Endothelial cell (in vitro differentiated cells): ENCODE measurements at regions not wholly inside any gene's neighbourhood (a gene's known extent, or its start where the extent isn't known, plus 50 kb on each side); places are given as distances from the start of the nearest gene placed in this dataset.

Experiments used
- DNase-seq: peaks from one replicate; pipeline ENCODE4 v3.0.0; 2021; ENCODE audit warnings: low spot score
- H3K27ac Mint-ChIP-seq: one replicate; pipeline ENCODE4 v1.8.0; 2021; ENCODE audit warnings: mixed read lengths, inconsistent platforms; ENCODE audit not compliant: unreplicated experiment
- H3K27me3 Mint-ChIP-seq: one replicate; pipeline ENCODE4 v1.8.0; 2021; ENCODE audit warnings: mild to moderate bottlenecking, moderate library complexity, mixed read lengths, inconsistent platforms; ENCODE audit not compliant: unreplicated experiment
- H3K36me3 Mint-ChIP-seq: one replicate; pipeline ENCODE4 v1.8.0; 2021; ENCODE audit warnings: mild to moderate bottlenecking, low read depth, mixed read lengths, inconsistent platforms; ENCODE audit not compliant: unreplicated experiment
- H3K4me1 Mint-ChIP-seq: one replicate; pipeline ENCODE4 v1.8.0; 2021; ENCODE audit warnings: mild to moderate bottlenecking, mixed read lengths, inconsistent platforms; ENCODE audit not compliant: unreplicated experiment
- H3K4me3 Mint-ChIP-seq: one replicate; pipeline ENCODE4 v1.8.0; 2021; ENCODE audit warnings: mild to moderate bottlenecking, mixed read lengths, inconsistent platforms; ENCODE audit not compliant: unreplicated experiment
- H3K9me3 Mint-ChIP-seq: one replicate; pipeline ENCODE4 v1.8.0; 2021; ENCODE audit warnings: mixed read lengths, inconsistent platforms; ENCODE audit not compliant: unreplicated experiment
- TF ChIP-seq, protein P1 (sequence below): fragments of 200-600 bp; sonication (generic); IDR thresholded peaks from one replicate; pipeline ENCODE4 v1.5.0; 2021; ENCODE audit warnings: antibody characterized with exemption; ENCODE audit not compliant: unreplicated experiment

DNA sequence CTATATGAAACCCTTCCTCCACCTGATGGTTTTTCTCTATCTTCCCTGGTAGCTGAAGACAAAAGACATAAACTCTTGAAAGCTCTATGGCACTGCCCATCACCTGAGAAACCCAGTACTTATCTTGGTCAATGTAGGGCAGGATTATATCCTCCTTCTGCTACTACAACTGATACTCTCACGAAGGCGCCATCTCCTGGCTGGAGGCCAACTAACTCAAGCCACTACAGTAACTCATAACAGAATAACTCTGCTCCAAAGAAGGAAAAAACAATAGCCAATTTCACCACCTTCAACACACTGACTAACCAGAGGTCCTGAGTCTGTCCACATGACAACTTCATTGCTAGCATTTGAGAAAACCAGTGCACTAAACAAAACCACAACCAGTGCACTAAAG lies 409.2 kb downstream of the CETN3 start:
- no peaks in the 10 kb centered on the region for H3K4me1 Mint-ChIP-seq
- DNase-seq = no peak
- no peak overlapping the region for H3K27ac Mint-ChIP-seq
- H3K4me3 Mint-ChIP-seq = no peak overlapping the region
- no peaks in the 10 kb centered on the region for H3K36me3 Mint-ChIP-seq
- TF ChIP-seq, protein P1, sequence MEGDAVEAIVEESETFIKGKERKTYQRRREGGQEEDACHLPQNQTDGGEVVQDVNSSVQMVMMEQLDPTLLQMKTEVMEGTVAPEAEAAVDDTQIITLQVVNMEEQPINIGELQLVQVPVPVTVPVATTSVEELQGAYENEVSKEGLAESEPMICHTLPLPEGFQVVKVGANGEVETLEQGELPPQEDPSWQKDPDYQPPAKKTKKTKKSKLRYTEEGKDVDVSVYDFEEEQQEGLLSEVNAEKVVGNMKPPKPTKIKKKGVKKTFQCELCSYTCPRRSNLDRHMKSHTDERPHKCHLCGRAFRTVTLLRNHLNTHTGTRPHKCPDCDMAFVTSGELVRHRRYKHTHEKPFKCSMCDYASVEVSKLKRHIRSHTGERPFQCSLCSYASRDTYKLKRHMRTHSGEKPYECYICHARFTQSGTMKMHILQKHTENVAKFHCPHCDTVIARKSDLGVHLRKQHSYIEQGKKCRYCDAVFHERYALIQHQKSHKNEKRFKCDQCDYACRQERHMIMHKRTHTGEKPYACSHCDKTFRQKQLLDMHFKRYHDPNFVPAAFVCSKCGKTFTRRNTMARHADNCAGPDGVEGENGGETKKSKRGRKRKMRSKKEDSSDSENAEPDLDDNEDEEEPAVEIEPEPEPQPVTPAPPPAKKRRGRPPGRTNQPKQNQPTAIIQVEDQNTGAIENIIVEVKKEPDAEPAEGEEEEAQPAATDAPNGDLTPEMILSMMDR = no peak
- no peaks in the 10 kb centered on the region for H3K27me3 Mint-ChIP-seq
- no peaks in the 10 kb centered on the region for H3K9me3 Mint-ChIP-seq

DNA sequence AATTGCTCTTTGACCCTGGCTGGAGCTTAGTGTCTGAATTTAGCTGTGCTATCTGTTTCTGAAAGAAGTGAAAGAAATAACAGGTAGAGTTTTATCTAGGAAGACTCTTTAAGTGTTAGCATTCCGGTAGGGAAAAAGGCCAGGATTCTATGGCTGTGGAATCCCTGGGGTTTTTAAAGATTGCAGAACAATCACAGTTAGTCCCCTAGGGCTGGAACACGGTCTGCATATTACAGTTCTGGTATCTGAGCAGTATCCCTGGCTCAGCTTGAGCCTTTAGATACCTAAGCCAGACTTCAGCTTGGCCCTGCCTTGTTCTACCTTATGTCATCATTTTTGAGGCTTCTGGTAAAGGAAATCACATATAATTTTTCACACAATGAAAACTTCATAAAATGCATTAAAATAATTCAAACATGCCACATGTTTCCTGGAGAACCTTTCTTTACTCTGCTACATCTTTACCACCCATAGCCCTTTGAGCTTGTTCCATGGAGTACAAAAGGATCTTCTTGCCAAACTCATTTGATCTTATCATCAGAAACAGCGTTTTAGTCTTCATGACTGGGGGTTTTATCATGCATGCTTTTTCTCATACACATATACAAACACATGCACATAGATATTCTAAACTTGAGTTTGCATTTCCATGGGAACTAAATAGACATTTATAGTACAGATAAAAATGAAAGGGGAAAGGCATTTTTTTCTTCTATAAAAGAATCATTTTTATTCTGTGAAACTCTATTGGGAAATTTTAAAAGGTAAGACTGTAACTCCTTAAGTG lies 410.8 kb downstream of the CETN3 start:
- Mint-ChIP-seq H3K4me1 (no peaks in the 10 kb centered on the region), H3K9me3 (no peaks in the 10 kb centered on the region), H3K27me3 (no peaks in the 10 kb centered on the region), H3K36me3 (no peaks in the 10 kb centered on the region), H3K27ac (no peak overlapping the region), H3K4me3 (no peak overlapping the region)
- no peak for DNase-seq
- TF ChIP-seq, protein P1 = no peak

DNA sequence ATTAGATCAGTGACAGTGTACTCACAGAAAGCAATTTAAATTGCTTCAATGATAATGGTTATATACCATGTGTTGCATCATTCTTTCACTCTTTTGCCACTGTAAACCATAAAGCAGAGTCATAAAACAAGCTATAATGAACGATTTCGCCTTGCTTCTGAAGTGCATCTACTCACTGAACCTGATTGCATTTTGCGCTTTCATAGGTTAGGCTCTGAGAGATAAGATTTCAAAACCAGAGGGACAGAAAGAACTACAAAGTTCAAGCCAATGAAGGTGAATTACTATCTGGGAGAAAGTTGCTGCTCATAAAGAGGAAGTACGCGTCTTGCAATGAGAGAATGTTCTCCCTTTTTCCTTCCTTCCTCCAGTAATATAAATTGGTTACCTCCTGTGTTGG lies 412.7 kb downstream of the CETN3 start:
- H3K27ac Mint-ChIP-seq = no peak overlapping the region
- no peak for DNase-seq
- no peaks in the 10 kb centered on the region for H3K9me3 Mint-ChIP-seq
- H3K4me3 Mint-ChIP-seq = no peak overlapping the region
- H3K4me1 Mint-ChIP-seq = no peaks in the 10 kb centered on the region
- TF ChIP-seq, protein P1 = no peak
- no peaks in the 10 kb centered on the region for H3K36me3 Mint-ChIP-seq
- no peaks in the 10 kb centered on the region for H3K27me3 Mint-ChIP-seq

DNA sequence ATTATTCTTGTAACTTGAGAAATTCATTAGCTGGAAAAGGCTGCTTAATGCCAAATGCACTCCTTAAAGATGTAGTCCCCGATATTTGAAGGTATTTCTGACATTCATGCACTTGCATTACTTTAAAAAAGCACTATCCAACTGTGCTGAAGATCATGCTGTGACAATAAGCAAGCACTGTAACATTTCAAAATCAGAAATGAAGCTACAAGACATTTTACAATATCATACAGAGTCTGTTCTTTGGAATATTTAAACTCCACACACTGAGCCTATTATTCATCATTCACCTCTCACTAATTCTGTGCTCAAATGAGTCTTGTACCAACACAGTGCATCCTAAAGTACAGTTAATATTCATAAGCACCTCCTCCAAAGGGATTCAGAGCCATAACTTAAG lies 413.2 kb downstream of the CETN3 start:
- Mint-ChIP-seq H3K4me3 (no peak overlapping the region), H3K27me3 (no peaks in the 10 kb centered on the region), H3K27ac (no peak overlapping the region), H3K9me3 (no peaks in the 10 kb centered on the region), H3K36me3 (no peaks in the 10 kb centered on the region), H3K4me1 (no peaks in the 10 kb centered on the region)
- TF ChIP-seq, protein P1 = no peak
- no peak for DNase-seq

DNA sequence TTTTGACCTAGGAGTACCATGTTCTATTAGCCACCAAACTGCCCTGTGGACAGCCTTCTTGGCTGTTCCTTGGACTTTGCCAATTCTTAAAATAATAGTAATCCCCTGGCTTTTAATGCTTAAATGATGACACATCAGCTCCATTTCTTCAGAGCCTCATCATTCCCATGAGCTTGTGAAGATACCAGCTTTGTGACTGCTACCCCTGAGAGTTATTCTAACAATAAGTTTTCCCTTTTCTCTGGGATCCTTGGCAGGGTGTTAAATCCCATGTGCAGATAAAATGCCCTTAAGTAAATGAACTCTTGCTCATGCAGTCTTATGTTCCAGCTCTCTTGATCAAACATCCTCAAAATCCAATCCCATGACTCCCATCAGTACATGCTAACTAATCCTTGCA lies 415.3 kb downstream of the CETN3 start:
- Mint-ChIP-seq H3K27ac (no peak overlapping the region), H3K4me3 (no peak overlapping the region), H3K27me3 (no peaks in the 10 kb centered on the region), H3K36me3 (no peaks in the 10 kb centered on the region), H3K4me1 (no peaks in the 10 kb centered on the region), H3K9me3 (no peaks in the 10 kb centered on the region)
- TF ChIP-seq, protein P1 = no peak
- DNase-seq = no peak
